Right lobe of liver (tissue), 6 donors: ENCODE measurements at regions not wholly inside any gene's neighbourhood (a gene's known extent, or its start where the extent isn't known, plus 50 kb on each side); places are given as distances from the start of the nearest gene placed in this dataset.
A peak's percentile ranks its signal among the peaks of the same experiment; 100 is the strongest.

Source experiments
- ATAC-seq, 4 donors: fragments of 200-7000 bp; cut with Tn5 transposase; one replicate each; pipeline ENCODE4 v1.9.1; 2020; ENCODE audit warnings: mild to moderate bottlenecking in 4 of 4, moderate library complexity in 4 of 4
- DNase-seq, 3 donors: peaks; one replicate each; pipeline ENCODE4 v3.0.0-alpha.2; 2020
- H3K27ac ChIP-seq, 3 donors: fragments of 200-600 bp; one replicate each; pipeline ENCODE4 v1.8.0; 2022
- H3K27me3 ChIP-seq, 2 donors: fragments of 200-600 bp; one replicate each; pipeline ENCODE4 v1.8.0; 2022
- H3K36me3 ChIP-seq, 4 donors: fragments of 200-600 bp; sonication (generic) in 1 of 4; one replicate each; pipeline versions ENCODE4 v1.5.1 to v1.8.0; 2017 to 2022; ENCODE audit warnings: control low read depth in 1 of 4
- H3K4me1 ChIP-seq, 4 donors: fragments of 200-600 bp; sonication (generic) in 1 of 4; one replicate each; pipeline versions ENCODE4 v1.5.1 to v1.8.0; 2017 to 2022; ENCODE audit warnings: control low read depth in 1 of 4
- H3K4me3 ChIP-seq, 3 donors: fragments of 200-600 bp; one replicate each; pipeline ENCODE4 v1.8.0; 2022
- H3K9me3 ChIP-seq, 4 donors: fragments of 200-600 bp; sonication (generic) in 1 of 4; one replicate each; pipeline versions ENCODE4 v1.5.1 to v1.8.0; 2017 to 2022; ENCODE audit warnings: control low read depth in 1 of 4
- CTCF ChIP-seq, 4 donors: fragments of 200-600 bp in 3 of 4; fragments of 450-650 bp in 1 of 4; IDR thresholded peaks; one replicate each; pipeline versions ENCODE4 v1.5.1 to v1.8.0; 2016 to 2022; ENCODE audit warnings: antibody characterized with exemption in 4 of 4, mild to moderate bottlenecking in 2 of 4
- POLR2A ChIP-seq: fragments of 450-650 bp; IDR thresholded peaks from one replicate; pipeline ENCODE4 v1.6.1; 2017; ENCODE audit warnings: antibody characterized with exemption, mild to moderate bottlenecking
- WGBS: methylation state at CpG from one replicate; pipeline ENCODE4 v1.1.6; 2018; ENCODE audit warnings: low coverage, low lambda C conversion rate; ENCODE audit not compliant: insufficient coverage; ENCODE audit errors: missing lambda C conversion rate; 5-methylcytosine and 5-hydroxymethylcytosine counted together
- intact Hi-C, 2 donors: fragments of 100-400 bp; cut with DNase I; formaldehyde crosslinking; loops; one replicate each; pipeline versions ENCODE4 v1.11.2 to v1.14.1; 2022
- donor health status: DM: no; HTN: yes; CAD: no.
- donor health status: DM: no; HTN: no; CAD: no.
- donor health status: DM: no; HTN: no; CAD: no.
- donor health status: DM: no; HTN: yes; CAD: no.
- donor health status: DM: no; HTN: yes; CAD: no.

- ATAC-seq = no peak
- H3K4me3 ChIP-seq = no peak overlapping the region
- no peak for DNase-seq
- no peaks in the 10 kb centered on the region for H3K4me1 ChIP-seq
- H3K27me3 ChIP-seq = no peaks in the 10 kb centered on the region
- WGBS = 56% methylated on average over 5 of the region's 5 CpGs
- no peaks in the 10 kb centered on the region for H3K9me3 ChIP-seq
- H3K27ac ChIP-seq = no peak overlapping the region
- intact Hi-C loops = no loop called here
- TF ChIP-seq POLR2A (no peak), CTCF (IDR thresholded peaks at IDR 0.05) (no peak)
- no peaks in the 10 kb centered on the region for H3K36me3 ChIP-seq
Observed at GRCh38 chr10:10817609-10818008, 200.1 kb upstream of the CELF2 start.

GRCh38 chr10:10818082-10818481 lies 199.6 kb upstream of the CELF2 start:
- peak in 2 of 4 donors; percentile 30 for ATAC-seq
- intact Hi-C loops = no loop called here
- no peaks in the 10 kb centered on the region for H3K27me3 ChIP-seq
- no peak for TF ChIP-seq CTCF (IDR thresholded peaks at IDR 0.05)
- no peak for TF ChIP-seq POLR2A
- H3K36me3 ChIP-seq = no peaks in the 10 kb centered on the region
- H3K9me3 ChIP-seq = no peaks in the 10 kb centered on the region
- no peak overlapping the region for H3K27ac ChIP-seq
- H3K4me3 ChIP-seq = no peak overlapping the region
- H3K4me1 ChIP-seq = no peaks in the 10 kb centered on the region
- DNase-seq = no peak
- 70% methylated on average over 2 of the region's 2 CpGs for WGBS

DNA sequence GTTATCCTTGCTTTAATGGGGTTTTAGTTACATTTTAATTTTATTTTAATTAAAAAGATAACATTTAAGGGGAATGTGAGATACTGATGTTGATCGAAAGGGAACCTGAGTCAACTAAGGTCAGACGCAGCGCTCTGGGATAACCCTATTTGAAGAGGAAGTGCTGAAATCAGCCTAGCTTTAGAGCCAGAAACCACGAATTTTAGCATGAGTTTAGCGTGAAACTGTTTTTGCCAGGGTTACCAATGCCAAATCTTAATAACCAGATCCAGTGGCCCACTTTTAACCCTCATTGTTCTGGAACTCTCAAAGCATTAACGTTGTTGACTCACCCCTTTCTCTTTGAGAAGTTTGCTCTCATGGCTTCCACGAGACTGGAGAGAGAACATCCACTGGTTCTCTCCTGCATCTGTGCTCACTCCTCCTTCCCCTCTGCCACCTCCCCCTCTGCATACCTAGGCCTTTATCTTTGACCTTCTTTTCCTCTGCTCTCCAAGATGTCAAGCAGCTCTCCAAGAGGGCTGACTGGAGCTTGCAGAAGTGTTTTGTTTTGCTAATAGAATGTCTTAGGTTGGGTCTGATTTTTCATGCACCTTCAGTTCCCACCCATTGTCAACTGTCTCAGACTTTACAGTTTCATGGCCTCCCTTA lies 198.3 kb upstream of the CELF2 start:
- Histone ChIP-seq H3K4me1 (no peaks in the 10 kb centered on the region), H3K27ac (no peak overlapping the region), H3K9me3 (no peaks in the 10 kb centered on the region), H3K4me3 (no peak overlapping the region), H3K36me3 (no peaks in the 10 kb centered on the region), H3K27me3 (no peaks in the 10 kb centered on the region)
- whole genome bisulfite sequencing = 24% methylated on average over 7 of the region's 7 CpGs
- intact Hi-C loops = no loop called here
- TF ChIP-seq CTCF (IDR thresholded peaks at IDR 0.05) (no peak), POLR2A (no peak)
- DNase-seq (no peak), ATAC-seq (no peak)

DNA sequence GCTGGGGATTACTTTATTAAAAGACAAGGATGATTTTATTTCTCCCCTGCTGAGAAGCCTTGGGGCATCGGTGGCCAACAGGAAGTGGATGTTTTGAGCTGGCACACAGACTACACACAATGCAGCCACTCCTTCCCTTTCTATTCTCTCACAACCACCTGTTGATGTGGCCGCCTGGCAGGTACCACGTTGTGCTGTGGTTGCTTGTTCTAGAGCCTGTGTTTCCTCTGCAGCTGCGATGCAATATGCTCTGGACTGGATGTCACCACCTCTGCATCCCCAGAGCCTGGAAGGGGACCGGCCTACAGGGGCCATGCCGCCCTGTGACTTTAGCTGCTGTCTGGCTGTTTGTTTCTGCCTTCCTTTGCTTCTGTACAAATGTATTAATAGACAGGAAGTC lies 195.7 kb upstream of the CELF2 start:
- Histone ChIP-seq H3K9me3 (no peaks in the 10 kb centered on the region), H3K27me3 (no peaks in the 10 kb centered on the region), H3K4me1 (no peaks in the 10 kb centered on the region), H3K4me3 (no peak overlapping the region), H3K36me3 (no peaks in the 10 kb centered on the region), H3K27ac (no peak overlapping the region)
- DNase-seq = no peak
- TF ChIP-seq POLR2A (no peak), CTCF (IDR thresholded peaks at IDR 0.05) (no peak)
- 53% methylated on average over 4 of the region's 6 CpGs for WGBS
- intact Hi-C loops = no loop called here
- no peak for ATAC-seq
